ENCODE measurements at regions not wholly inside any gene's neighbourhood (a gene's known extent, or its start where the extent isn't known, plus 50 kb on each side); places are given as distances from the start of the nearest gene placed in this dataset.

DNA sequence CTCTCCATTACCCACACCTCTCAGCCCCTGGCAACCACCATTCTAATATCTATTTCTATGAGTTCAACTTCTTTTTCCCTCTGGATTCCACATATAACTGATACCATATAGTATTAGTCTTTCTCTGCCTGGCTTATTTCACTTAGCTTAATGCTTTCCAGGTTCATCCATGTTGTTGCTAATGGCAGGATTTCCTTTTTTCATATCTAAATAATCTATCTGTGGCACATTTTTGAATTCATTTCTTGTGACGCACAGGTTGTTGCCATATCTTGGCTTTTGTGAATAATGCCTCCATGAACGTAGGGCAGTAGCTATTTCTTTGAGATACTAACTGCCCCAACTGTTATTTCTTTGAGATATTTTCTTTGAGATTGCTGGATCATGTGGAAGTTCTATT, 235.6 kb downstream of the SPRY2 start:
- Histone ChIP-seq H3K4me3 (no peak overlapping the region), H3K4me1 (ENCODE audit: control insufficient read depth, insufficient read depth, low read length) (no peaks in the 10 kb centered on the region), H3K79me2 (ENCODE audit: control insufficient read depth, insufficient read depth, low read length) (no peaks in the 10 kb centered on the region), H4K20me1 (ENCODE audit: control insufficient read depth, insufficient read depth) (no peaks in the 10 kb centered on the region), H3K36me3 (ENCODE audit: control insufficient read depth in 2 of 2, insufficient read depth in 2 of 2, low read length in 1 of 2) (no peaks in the 10 kb centered on the region), H3K27ac (ENCODE audit: control insufficient read depth, insufficient read depth) (no peak overlapping the region), H2AFZ (ENCODE audit: control insufficient read depth, low read depth, low read length) (no peak overlapping the region), H3K9me3 (replicated peaks; ENCODE audit: control insufficient read depth, insufficient read depth, low read length) (no peaks in the 10 kb centered on the region), H3K27me3 (replicated peaks in 1 of 2; ENCODE audit: control insufficient read depth in 2 of 2, insufficient read depth in 2 of 2, low read length in 1 of 2) (no peaks in the 10 kb centered on the region), H3K4me2 (ENCODE audit: control insufficient read depth, insufficient read depth) (no peak overlapping the region), H3K9ac (ENCODE audit: control insufficient read depth, insufficient read depth, low read length) (no peak overlapping the region)
- ChIA-PET CTCF (interaction anchor here (1.4 kb wide), 1 partner anchor 22 kb away, joined by 5 read pairs; no protein-coding TSS in a partner anchor), RAD21 (ENCODE audit: unreplicated experiment) (no interaction called here), SMC1A (ENCODE audit: uncharacterized antibody, unreplicated experiment) (interaction anchor here (1.2 to 2.7 kb wide), 3 partner anchors 16 to 130 kb away, joined by 3 to 10 read pairs (median 3); no protein-coding TSS in a partner anchor), POLR2A (no interaction called here)
- 43% methylated on average over 2 of the region's 2 CpGs for WGBS (ENCODE audit: insufficient coverage, insufficient replicate concordance, low lambda C conversion rate, missing lambda C conversion rate)
- FAIRE-seq = no peak
- no peak for ATAC-seq
- TF ChIP-seq IKZF1 (conservative IDR thresholded peaks at IDR 0.05) (no peak), HCFC1 (IDR thresholded peaks at IDR 0.05; ENCODE audit: low read length) (no peak), NRF1 (conservative IDR thresholded peaks at IDR 0.05; ENCODE audit: low read depth, low read length) (no peak)
- TF ChIP-seq, protein P1, sequence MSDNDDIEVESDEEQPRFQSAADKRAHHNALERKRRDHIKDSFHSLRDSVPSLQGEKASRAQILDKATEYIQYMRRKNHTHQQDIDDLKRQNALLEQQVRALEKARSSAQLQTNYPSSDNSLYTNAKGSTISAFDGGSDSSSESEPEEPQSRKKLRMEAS (IDR thresholded peaks at IDR 0.05; ENCODE audit: low read depth, low read length) = no peak
- BruUV-seq (replicated peaks) = no TSS peak
- intact Hi-C loops (cut with micrococcal nuclease; ENCODE audit: unreplicated experiment) = no loop called here
- in situ Hi-C loops (cut with MboI) = no loop called here
- DNase-seq (ENCODE audit: low read depth, low spot score) = no peak

DNA sequence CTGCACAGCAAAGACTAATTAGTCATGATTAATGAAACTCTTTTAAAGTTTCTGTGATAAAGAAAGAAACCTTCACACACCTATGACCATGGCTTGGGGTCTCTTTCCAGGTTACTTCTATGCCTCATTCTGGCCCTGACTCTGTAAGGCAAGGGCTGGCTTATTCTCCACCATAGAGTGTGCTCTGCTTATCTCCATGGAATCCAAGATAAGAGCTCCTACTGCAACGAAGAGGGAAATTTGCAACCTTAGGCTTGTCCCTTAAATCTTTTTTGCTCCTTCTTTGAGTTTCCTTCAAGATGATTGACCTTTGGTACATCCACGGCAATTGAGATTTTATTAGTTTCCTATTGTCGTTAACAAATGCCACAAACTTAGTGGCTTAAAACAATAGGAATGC, 239.9 kb downstream of the SPRY2 start:
- no peaks in the 10 kb centered on the region for H3K79me2 ChIP-seq (ENCODE audit: control insufficient read depth, insufficient read depth, low read length)
- no peaks in the 10 kb centered on the region for H3K4me1 ChIP-seq (ENCODE audit: control insufficient read depth, insufficient read depth, low read length)
- BruUV-seq (replicated peaks) = no TSS peak
- FAIRE-seq (no peak), DNase-seq (ENCODE audit: low read depth, low spot score) (no peak), ATAC-seq (no peak)
- ChIA-PET SMC1A (ENCODE audit: uncharacterized antibody, unreplicated experiment) (interaction anchor here (1.0 to 1.6 kb wide), 2 partner anchors 9 to 16 kb away, joined by 4 read pairs; no protein-coding TSS in a partner anchor), POLR2A (no interaction called here), CTCF (no interaction called here), RAD21 (ENCODE audit: unreplicated experiment) (no interaction called here)
- no peaks in the 10 kb centered on the region for H3K36me3 ChIP-seq (ENCODE audit: control insufficient read depth in 2 of 2, insufficient read depth in 2 of 2, low read length in 1 of 2)
- H3K27ac ChIP-seq (ENCODE audit: control insufficient read depth, insufficient read depth) = no peak overlapping the region
- H3K9me3 ChIP-seq (replicated peaks; ENCODE audit: control insufficient read depth, insufficient read depth, low read length) = no peaks in the 10 kb centered on the region
- 22% methylated on average over 3 of the region's 3 CpGs for WGBS (ENCODE audit: insufficient coverage, insufficient replicate concordance, low lambda C conversion rate, missing lambda C conversion rate)
- no peak overlapping the region for H3K9ac ChIP-seq (ENCODE audit: control insufficient read depth, insufficient read depth, low read length)
- TF ChIP-seq, protein P2, sequence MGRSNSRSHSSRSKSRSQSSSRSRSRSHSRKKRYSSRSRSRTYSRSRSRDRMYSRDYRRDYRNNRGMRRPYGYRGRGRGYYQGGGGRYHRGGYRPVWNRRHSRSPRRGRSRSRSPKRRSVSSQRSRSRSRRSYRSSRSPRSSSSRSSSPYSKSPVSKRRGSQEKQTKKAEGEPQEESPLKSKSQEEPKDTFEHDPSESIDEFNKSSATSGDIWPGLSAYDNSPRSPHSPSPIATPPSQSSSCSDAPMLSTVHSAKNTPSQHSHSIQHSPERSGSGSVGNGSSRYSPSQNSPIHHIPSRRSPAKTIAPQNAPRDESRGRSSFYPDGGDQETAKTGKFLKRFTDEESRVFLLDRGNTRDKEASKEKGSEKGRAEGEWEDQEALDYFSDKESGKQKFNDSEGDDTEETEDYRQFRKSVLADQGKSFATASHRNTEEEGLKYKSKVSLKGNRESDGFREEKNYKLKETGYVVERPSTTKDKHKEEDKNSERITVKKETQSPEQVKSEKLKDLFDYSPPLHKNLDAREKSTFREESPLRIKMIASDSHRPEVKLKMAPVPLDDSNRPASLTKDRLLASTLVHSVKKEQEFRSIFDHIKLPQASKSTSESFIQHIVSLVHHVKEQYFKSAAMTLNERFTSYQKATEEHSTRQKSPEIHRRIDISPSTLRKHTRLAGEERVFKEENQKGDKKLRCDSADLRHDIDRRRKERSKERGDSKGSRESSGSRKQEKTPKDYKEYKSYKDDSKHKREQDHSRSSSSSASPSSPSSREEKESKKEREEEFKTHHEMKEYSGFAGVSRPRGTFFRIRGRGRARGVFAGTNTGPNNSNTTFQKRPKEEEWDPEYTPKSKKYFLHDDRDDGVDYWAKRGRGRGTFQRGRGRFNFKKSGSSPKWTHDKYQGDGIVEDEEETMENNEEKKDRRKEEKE (IDR thresholded peaks at IDR 0.05) = no peak
- no peak for TF ChIP-seq SMAD5 (IDR thresholded peaks at IDR 0.05; ENCODE audit: low read depth)
- in situ Hi-C loops (cut with MboI) = no loop called here
- H3K27me3 ChIP-seq (replicated peaks in 1 of 2; ENCODE audit: control insufficient read depth in 2 of 2, insufficient read depth in 2 of 2, low read length in 1 of 2) = no peaks in the 10 kb centered on the region
- H2AFZ ChIP-seq (ENCODE audit: control insufficient read depth, low read depth, low read length) = no peak overlapping the region
- no peak overlapping the region for H3K4me3 ChIP-seq
- intact Hi-C loops (cut with micrococcal nuclease; ENCODE audit: unreplicated experiment) = no loop called here
- H4K20me1 ChIP-seq (ENCODE audit: control insufficient read depth, insufficient read depth) = no peaks in the 10 kb centered on the region
- no peak overlapping the region for H3K4me2 ChIP-seq (ENCODE audit: control insufficient read depth, insufficient read depth)

All from GM12878 (cell line).